GM12875 (cell line): ENCODE measurements at regions not wholly inside any gene's neighbourhood (a gene's known extent, or its start where the extent isn't known, plus 50 kb on each side); places are given as distances from the start of the nearest gene placed in this dataset.

Experiments
- H3K4me3 ChIP-seq: one replicate; pipeline ENCODE4 v1.5.1; 2011; ENCODE audit warnings: low read depth, low read length, control low read depth
- TF ChIP-seq, protein P1 (sequence below): IDR thresholded peaks from 2 replicates; pipeline ENCODE4 v1.5.1; 2011; ENCODE audit warnings: low read depth, mild to moderate bottlenecking, control low read depth, inconsistent platforms, low read length, moderate library complexity, borderline replicate concordance; ENCODE audit not compliant: insufficient read depth

GRCh38 chr4:124540014-124540413 lies 172.5 kb downstream of the ANKRD50 start:
- no peak overlapping the region for H3K4me3 ChIP-seq
- TF ChIP-seq, protein P1, sequence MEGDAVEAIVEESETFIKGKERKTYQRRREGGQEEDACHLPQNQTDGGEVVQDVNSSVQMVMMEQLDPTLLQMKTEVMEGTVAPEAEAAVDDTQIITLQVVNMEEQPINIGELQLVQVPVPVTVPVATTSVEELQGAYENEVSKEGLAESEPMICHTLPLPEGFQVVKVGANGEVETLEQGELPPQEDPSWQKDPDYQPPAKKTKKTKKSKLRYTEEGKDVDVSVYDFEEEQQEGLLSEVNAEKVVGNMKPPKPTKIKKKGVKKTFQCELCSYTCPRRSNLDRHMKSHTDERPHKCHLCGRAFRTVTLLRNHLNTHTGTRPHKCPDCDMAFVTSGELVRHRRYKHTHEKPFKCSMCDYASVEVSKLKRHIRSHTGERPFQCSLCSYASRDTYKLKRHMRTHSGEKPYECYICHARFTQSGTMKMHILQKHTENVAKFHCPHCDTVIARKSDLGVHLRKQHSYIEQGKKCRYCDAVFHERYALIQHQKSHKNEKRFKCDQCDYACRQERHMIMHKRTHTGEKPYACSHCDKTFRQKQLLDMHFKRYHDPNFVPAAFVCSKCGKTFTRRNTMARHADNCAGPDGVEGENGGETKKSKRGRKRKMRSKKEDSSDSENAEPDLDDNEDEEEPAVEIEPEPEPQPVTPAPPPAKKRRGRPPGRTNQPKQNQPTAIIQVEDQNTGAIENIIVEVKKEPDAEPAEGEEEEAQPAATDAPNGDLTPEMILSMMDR, result no peak

GRCh38 chr4:124541652-124542420 lies 170.7 kb downstream of the ANKRD50 start:
- TF ChIP-seq, protein P1, result no peak
- H3K4me3 ChIP-seq, result no peak overlapping the region

- TF ChIP-seq, protein P1, result no peak
- no peak overlapping the region for H3K4me3 ChIP-seq
Measured at GRCh38 chr4:124555959-124556358, 156.6 kb downstream of the ANKRD50 start.

GRCh38 chr4:124564121-124564520 lies 148.4 kb downstream of the ANKRD50 start:
- TF ChIP-seq, protein P1, result no peak
- no peak overlapping the region for H3K4me3 ChIP-seq

DNA sequence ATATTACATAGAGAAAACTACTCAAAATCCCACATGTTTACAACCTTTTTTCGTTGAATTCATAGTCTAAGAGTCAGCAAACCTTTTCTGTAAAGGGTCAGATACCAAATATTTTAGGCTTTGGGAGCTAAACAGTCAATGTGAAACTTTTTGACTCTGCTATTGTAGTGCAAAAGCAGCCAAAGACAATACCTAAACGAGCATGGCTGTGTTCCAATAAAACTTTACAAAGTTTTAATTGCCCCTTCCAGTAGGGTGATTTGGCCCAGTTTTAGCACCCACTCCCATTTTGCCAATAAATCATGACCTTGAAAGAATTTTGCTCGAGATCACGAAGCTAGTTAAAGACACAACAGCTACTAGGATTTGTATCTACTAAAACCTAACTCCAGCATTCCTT lies 147.2 kb downstream of the ANKRD50 start:
- H3K4me3 ChIP-seq, result no peak overlapping the region
- TF ChIP-seq, protein P1, result no peak

GRCh38 chr4:124566030-124566429 lies 146.5 kb downstream of the ANKRD50 start:
- H3K4me3 ChIP-seq, result no peak overlapping the region
- TF ChIP-seq, protein P1, result no peak

- H3K4me3 ChIP-seq, result no peak overlapping the region
- TF ChIP-seq, protein P1, result no peak
Measured at GRCh38 chr4:124573056-124573455, 139.5 kb downstream of the ANKRD50 start.
